Brain microvascular endothelial cell (primary cell): ENCODE measurements at regions not wholly inside any gene's neighbourhood (a gene's known extent, or its start where the extent isn't known, plus 50 kb on each side); places are given as distances from the start of the nearest gene placed in this dataset.

Source experiments
- DNase-seq: peaks from one replicate; pipeline ENCODE4 v3.0.0-alpha.2; 2020
- H3K27ac ChIP-seq: fragments of 250-450 bp; sonication (Bioruptor Pico); 2 replicates; pipeline ENCODE4 v1.5.1; 2020; ENCODE audit warnings: mild to moderate bottlenecking, moderate library complexity
- H3K27me3 ChIP-seq: fragments of 250-450 bp; sonication (Bioruptor Pico); replicated peaks from 2 replicates; pipeline ENCODE4 v1.5.1; 2020; ENCODE audit warnings: mild to moderate bottlenecking
- H3K36me3 ChIP-seq: fragments of 250-450 bp; sonication (Bioruptor Pico); replicated peaks from 2 replicates; pipeline ENCODE4 v1.5.1; 2020; ENCODE audit warnings: mild to moderate bottlenecking
- H3K4me3 ChIP-seq: 2 replicates; pipeline ENCODE4 v1.5.1; 2011; ENCODE audit warnings: low read depth, mild to moderate bottlenecking, control low read depth, low read length, moderate library complexity
- in situ Hi-C: cut with HindIII; loops from 2 replicates; pipeline ENCODE4 v1.10.0; 2017; ENCODE audit warnings: low sequenced_read_pairs, low pct_ligation_motif_present
- TF ChIP-seq, protein P1 (sequence below): IDR thresholded peaks from 2 replicates; pipeline ENCODE4 v1.5.1; 2011; ENCODE audit warnings: low read depth, mild to moderate bottlenecking, moderate library complexity, low read length, control low read depth, inconsistent platforms; ENCODE audit errors: missing control alignments

DNA sequence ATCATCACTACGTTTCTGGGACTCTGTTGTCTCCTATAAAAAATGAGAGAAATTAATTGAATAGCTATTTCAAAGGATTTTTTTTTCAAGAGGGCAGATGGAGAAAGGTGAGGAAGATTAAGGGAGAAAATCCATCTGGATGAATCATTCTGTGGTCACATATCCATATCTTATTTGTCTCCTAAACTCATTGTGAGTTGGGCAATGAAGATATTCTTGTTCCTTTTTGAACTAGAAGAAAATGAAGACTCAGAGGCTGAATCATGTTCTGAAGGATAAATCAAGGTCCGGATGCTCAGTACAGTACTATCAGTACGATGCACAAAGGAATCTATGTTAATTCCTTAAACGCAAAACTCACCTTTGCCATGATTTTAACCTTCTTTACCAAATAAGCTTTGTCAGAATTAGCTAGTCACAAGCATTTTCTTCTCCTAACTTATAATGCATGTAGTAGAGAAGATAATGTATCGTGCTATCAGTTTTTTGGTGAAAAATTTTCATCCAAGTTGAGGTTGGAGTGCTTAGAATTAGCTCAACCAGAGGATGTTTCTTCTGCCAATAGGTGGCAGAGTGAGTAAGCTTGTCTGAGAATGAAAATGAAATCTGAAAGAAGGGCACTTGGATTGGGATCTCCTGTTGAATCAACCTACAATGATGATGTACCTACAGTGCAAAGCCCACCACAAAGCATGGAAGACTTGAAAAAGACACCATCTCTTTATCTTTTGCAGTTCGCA, 446.9 kb downstream of the KIF20B start:
- TF ChIP-seq, protein P1, sequence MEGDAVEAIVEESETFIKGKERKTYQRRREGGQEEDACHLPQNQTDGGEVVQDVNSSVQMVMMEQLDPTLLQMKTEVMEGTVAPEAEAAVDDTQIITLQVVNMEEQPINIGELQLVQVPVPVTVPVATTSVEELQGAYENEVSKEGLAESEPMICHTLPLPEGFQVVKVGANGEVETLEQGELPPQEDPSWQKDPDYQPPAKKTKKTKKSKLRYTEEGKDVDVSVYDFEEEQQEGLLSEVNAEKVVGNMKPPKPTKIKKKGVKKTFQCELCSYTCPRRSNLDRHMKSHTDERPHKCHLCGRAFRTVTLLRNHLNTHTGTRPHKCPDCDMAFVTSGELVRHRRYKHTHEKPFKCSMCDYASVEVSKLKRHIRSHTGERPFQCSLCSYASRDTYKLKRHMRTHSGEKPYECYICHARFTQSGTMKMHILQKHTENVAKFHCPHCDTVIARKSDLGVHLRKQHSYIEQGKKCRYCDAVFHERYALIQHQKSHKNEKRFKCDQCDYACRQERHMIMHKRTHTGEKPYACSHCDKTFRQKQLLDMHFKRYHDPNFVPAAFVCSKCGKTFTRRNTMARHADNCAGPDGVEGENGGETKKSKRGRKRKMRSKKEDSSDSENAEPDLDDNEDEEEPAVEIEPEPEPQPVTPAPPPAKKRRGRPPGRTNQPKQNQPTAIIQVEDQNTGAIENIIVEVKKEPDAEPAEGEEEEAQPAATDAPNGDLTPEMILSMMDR = peak; percentile 66
- in situ Hi-C loops = no loop called here
- Histone ChIP-seq H3K4me3 (no peak overlapping the region), H3K27ac (no peak overlapping the region), H3K36me3 (no peaks in the 10 kb centered on the region), H3K27me3 (no peaks in the 10 kb centered on the region)
- no peak for DNase-seq

DNA sequence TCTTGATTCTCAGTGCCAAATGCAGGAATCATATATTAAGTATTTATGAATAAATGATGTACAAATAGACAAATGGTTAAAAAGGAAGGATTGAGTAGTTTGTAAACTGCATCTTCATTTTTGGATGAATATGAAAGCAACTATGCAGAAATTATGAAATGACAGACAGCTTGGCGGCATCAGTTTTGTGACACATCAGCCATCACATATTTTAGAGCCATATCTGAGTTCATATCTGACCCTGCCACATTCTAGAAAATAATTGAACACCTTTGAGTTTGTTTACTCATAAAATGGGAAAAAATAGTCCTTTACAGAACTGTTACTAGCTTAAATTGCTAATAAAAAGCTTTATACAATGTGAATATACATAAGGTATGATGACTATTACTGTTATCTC, 448.2 kb downstream of the KIF20B start:
- Histone ChIP-seq H3K27ac (no peak overlapping the region), H3K27me3 (no peaks in the 10 kb centered on the region), H3K36me3 (no peaks in the 10 kb centered on the region), H3K4me3 (no peak overlapping the region)
- no peak for DNase-seq
- in situ Hi-C loops = no loop called here
- TF ChIP-seq, protein P1 = no peak

DNA sequence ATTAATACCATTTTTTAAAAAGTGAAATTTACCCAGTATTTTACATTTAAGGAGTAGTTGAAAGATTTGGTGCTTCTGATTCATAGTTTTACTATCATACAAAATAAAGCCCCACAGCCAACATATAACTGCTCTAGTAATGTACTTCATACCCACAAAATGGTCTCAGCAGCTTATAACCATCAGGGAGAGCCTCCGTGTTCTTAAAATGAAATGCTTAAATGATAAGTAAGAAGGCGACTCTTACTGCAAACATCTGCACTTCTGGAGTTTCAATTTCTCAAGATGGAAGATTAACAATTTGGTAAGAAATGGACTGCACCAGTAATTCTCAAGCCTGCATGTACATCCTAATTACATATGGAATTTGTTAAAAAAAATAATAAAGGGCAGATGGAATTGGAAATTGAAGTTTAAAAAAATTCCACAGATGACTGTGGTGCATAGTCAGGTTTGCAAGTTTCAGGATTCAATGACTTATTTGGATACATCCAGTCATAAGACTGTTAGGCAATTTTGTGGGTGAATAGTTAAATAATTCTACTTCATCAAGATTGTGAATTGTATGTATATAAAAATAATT, 461.0 kb downstream of the KIF20B start:
- TF ChIP-seq, protein P1 = no peak
- Histone ChIP-seq H3K27me3 (no peaks in the 10 kb centered on the region), H3K27ac (no peak overlapping the region), H3K4me3 (no peak overlapping the region), H3K36me3 (no peaks in the 10 kb centered on the region)
- DNase-seq = no peak
- in situ Hi-C loops = no loop called here

DNA sequence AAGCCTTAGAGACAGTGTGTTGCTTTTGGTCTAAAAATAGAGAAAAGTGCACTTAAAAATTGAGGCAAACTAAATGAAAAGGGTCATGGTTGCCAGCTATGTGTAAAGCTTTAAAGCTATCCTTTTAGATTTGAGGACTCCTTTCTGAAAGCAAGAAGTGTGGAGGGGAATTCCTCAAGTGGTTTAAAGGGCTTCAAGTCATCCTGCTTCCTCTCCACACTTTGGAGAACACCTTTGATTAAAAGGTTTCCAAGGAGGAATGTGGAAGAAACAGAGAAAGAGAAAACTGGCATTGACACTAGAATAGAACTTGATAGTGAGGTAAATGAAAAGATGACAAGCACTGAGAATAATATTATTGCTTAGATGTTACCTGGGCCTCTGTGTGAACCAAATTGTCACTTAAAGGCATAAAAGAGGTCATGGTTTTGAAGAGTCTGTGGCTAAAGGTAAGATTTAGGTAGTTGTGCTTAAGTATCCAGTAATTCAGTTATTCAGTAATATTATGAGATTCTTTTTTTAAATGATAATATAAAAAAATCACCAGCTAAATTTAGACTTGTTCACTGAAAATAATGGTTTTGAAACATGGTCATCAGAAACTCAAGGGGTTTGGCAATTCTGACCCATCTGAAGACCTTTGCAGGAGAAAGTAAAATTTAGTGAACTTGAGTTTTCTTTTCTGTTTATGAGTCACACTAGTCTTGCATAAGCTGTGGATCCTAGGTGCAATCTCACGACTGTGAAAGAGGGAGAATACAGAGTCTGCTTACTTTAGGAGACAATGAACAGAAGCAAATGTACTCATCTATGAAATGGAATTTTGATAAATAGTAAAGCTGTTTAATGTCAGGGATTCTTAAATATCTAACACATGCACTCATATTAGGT, 466.0 kb downstream of the KIF20B start:
- TF ChIP-seq, protein P1 = no peak
- H3K27ac ChIP-seq = no peak overlapping the region
- peak; percentile 50 for DNase-seq
- no peaks in the 10 kb centered on the region for H3K36me3 ChIP-seq
- H3K4me3 ChIP-seq = no peak overlapping the region
- in situ Hi-C loops = no loop called here
- H3K27me3 ChIP-seq = no peaks in the 10 kb centered on the region

DNA sequence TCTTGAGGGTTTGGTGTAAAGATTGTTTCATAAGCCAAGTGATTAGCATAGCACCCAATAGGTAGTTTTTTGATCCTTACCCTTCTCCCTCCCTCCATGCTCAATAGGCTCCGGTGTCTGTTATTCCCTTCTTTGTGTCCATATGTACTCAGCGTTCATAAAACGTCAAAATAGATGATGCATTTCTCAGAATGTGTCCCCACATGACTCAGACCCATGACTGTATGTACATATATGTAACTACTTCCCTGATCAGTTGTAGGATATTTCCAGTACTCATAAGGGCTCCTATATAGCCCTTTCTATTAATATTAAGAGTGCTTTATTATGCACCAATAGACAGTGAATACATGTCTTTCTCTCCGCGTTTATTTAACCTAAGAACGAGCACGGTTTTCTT, 466.9 kb downstream of the KIF20B start:
- TF ChIP-seq, protein P1 = no peak
- Histone ChIP-seq H3K27me3 (no peaks in the 10 kb centered on the region), H3K27ac (no peak overlapping the region), H3K4me3 (no peak overlapping the region), H3K36me3 (no peaks in the 10 kb centered on the region)
- DNase-seq = no peak
- in situ Hi-C loops = no loop called here
